Hepatocyte (in vitro differentiated cells): ENCODE measurements at regions not wholly inside any gene's neighbourhood (a gene's known extent, or its start where the extent isn't known, plus 50 kb on each side); places are given as distances from the start of the nearest gene placed in this dataset.

Experiments
- EZH2 ChIP-seq: fragments of 200-600 bp; sonication (generic); IDR thresholded peaks from 2 replicates; pipeline ENCODE4 v1.6.1; 2016; ENCODE audit warnings: antibody characterized with exemption, mild to moderate bottlenecking, borderline replicate concordance
- TF ChIP-seq, protein P1 (sequence below): fragments of 200-600 bp; sonication (generic); IDR thresholded peaks from 2 replicates; pipeline ENCODE4 v1.5.1; 2016; ENCODE audit warnings: antibody characterized with exemption, mild to moderate bottlenecking; ENCODE audit not compliant: poor library complexity

DNA sequence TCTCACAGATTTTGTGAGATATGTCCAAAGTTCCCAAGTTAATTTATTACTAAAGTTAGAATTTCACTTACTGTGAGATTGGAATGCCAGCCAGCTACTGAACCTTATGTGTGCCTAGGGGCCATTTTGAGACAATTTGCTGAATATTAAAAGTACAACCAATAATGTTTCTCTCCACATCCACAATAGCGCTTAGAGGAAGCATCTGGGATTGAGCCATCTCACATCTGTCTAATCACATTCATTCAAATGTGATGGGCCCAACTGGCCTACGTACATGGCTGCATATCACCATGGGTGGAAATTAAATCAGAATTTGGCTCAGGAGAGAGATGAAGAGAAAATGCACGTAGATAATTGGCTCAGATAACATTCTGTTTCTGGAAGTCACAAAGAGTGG is 1294.0 kb downstream of the AACS start:
- TF ChIP-seq, protein P1, sequence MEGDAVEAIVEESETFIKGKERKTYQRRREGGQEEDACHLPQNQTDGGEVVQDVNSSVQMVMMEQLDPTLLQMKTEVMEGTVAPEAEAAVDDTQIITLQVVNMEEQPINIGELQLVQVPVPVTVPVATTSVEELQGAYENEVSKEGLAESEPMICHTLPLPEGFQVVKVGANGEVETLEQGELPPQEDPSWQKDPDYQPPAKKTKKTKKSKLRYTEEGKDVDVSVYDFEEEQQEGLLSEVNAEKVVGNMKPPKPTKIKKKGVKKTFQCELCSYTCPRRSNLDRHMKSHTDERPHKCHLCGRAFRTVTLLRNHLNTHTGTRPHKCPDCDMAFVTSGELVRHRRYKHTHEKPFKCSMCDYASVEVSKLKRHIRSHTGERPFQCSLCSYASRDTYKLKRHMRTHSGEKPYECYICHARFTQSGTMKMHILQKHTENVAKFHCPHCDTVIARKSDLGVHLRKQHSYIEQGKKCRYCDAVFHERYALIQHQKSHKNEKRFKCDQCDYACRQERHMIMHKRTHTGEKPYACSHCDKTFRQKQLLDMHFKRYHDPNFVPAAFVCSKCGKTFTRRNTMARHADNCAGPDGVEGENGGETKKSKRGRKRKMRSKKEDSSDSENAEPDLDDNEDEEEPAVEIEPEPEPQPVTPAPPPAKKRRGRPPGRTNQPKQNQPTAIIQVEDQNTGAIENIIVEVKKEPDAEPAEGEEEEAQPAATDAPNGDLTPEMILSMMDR: no peak
- TF ChIP-seq EZH2: no peak
